ENCODE measurements at regions not wholly inside any gene's neighbourhood (a gene's known extent, or its start where the extent isn't known, plus 50 kb on each side); places are given as distances from the start of the nearest gene placed in this dataset.

GRCh38 chr13:60931858-60932546 is 483.6 kb downstream of the PCDH20 start:
- no peak for DNase-seq (ENCODE audit: low read depth)
- no peak overlapping the region for H3K4me3 ChIP-seq (ENCODE audit: low read depth, low read length)
- TF ChIP-seq, protein P1, sequence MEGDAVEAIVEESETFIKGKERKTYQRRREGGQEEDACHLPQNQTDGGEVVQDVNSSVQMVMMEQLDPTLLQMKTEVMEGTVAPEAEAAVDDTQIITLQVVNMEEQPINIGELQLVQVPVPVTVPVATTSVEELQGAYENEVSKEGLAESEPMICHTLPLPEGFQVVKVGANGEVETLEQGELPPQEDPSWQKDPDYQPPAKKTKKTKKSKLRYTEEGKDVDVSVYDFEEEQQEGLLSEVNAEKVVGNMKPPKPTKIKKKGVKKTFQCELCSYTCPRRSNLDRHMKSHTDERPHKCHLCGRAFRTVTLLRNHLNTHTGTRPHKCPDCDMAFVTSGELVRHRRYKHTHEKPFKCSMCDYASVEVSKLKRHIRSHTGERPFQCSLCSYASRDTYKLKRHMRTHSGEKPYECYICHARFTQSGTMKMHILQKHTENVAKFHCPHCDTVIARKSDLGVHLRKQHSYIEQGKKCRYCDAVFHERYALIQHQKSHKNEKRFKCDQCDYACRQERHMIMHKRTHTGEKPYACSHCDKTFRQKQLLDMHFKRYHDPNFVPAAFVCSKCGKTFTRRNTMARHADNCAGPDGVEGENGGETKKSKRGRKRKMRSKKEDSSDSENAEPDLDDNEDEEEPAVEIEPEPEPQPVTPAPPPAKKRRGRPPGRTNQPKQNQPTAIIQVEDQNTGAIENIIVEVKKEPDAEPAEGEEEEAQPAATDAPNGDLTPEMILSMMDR (IDR thresholded peaks at IDR 0.05; ENCODE audit: insufficient read depth, low read length) = no peak

DNA sequence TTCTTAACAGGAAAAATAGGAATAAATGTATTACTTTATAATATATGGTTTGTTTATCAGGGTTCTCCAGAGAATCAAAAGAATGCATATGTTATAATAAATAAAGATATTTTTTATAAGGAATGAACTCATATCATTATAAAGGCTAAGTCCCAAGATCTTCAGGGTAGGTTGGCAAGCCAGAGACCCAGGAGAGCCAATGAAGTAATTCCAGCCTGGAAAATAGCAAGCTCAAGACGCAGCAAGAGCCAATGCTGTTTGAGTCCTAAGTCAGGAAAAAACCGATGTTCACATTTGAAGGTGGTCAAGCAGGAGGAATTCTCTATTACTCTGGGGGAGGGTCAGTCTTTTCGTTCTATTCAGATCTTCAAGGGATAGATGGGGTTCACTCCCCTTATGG is 490.0 kb downstream of the PCDH20 start:
- DNase-seq (ENCODE audit: low read depth) = no peak
- TF ChIP-seq, protein P1 (IDR thresholded peaks at IDR 0.05; ENCODE audit: insufficient read depth, low read length) = no peak
- no peak overlapping the region for H3K4me3 ChIP-seq (ENCODE audit: low read depth, low read length)

- DNase-seq (ENCODE audit: low read depth) = no peak
- H3K4me3 ChIP-seq (ENCODE audit: low read depth, low read length) = no peak overlapping the region
- TF ChIP-seq, protein P1 (IDR thresholded peaks at IDR 0.05; ENCODE audit: insufficient read depth, low read length) = no peak
Observed at GRCh38 chr13:60924856-60925255, 490.8 kb downstream of the PCDH20 start.

GRCh38 chr13:60922576-60923231 is 492.9 kb downstream of the PCDH20 start:
- no peak overlapping the region for H3K4me3 ChIP-seq (ENCODE audit: low read depth, low read length)
- TF ChIP-seq, protein P1 (IDR thresholded peaks at IDR 0.05; ENCODE audit: insufficient read depth, low read length) = no peak
- no peak for DNase-seq (ENCODE audit: low read depth)

DNA sequence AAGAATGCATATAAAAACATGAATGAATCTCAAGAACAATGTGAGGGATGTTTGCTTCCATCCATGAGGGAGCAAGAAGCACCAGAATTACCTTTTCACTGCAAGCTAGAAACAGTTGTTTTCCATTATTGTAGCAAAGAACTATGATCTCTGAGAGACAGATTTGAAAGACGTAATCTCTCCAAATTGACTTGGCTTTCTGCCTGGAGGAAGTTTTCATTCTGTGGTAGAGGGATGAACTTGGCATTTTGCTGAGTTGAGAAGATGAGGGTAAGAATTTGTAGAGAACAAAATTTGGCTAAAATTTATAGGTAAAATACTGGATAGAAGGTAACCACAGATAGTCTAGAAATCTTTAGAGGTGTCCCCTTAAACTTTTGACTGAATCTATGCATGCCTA is 496.8 kb downstream of the TDRD3 start:
- TF ChIP-seq, protein P1 (IDR thresholded peaks at IDR 0.05; ENCODE audit: insufficient read depth, low read length) = no peak
- no peak overlapping the region for H3K4me3 ChIP-seq (ENCODE audit: low read depth, low read length)

DNA sequence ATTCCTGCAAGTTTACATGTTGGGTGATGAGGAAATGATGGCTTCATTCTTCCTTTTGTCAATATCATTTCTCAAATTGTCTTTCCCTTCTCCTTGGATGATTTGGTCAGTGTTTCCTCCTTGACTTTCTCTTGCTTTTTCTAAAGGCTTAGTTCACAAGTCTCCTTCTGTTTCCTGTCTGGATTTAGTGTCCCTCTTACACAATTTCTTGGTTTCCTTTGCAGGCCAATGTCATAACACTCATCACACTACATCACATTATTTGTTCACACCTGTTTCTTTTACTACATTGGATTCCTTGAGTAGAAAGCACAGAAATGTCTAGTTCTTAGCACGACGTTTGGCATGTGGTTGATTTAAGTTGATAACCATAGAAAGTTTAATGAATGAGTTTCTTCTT is 490.7 kb downstream of the TDRD3 start:
- no peak for DNase-seq (ENCODE audit: low read depth)
- TF ChIP-seq, protein P1 (IDR thresholded peaks at IDR 0.05; ENCODE audit: insufficient read depth, low read length) = no peak
- no peak overlapping the region for H3K4me3 ChIP-seq (ENCODE audit: low read depth, low read length)

More for the DNA sequence above, 496.8 kb downstream of the TDRD3 start:
- no peak for DNase-seq (ENCODE audit: low read depth)

Measured in fibroblast of the aortic adventitia (primary cell).